Sigmoid colon (tissue), 4 donors: ENCODE measurements at regions not wholly inside any gene's neighbourhood (a gene's known extent, or its start where the extent isn't known, plus 50 kb on each side); places are given as distances from the start of the nearest gene placed in this dataset.

Experiments
- CTCF ChIP-seq, 4 experiments: fragments of 450-650 bp in 3 of 4; fragments of 200-600 bp in 1 of 4; IDR thresholded peaks; one replicate each; pipeline ENCODE4 v1.5.1; 2016 to 2019; ENCODE audit warnings: antibody characterized with exemption in 4 of 4, mild to moderate bottlenecking in 3 of 4, moderate library complexity in 2 of 4
- EP300 ChIP-seq, 4 donors: sonication (generic); formaldehyde crosslinking; IDR thresholded peaks; one replicate each; pipeline ENCODE4 v1.6.1; 2017; ENCODE audit warnings: antibody characterized with exemption in 4 of 4
- POLR2A ChIP-seq, 2 donors: fragments of 450-650 bp; IDR thresholded peaks; one replicate each; pipeline ENCODE4 v1.6.1; 2016; ENCODE audit warnings: antibody characterized with exemption in 2 of 2, mild to moderate bottlenecking in 2 of 2, moderate library complexity in 2 of 2
- POLR2AphosphoS5 ChIP-seq, 4 donors: sonication (generic); formaldehyde crosslinking; IDR thresholded peaks; one replicate each; pipeline ENCODE4 v1.6.1; 2017; ENCODE audit warnings: antibody characterized with exemption in 4 of 4

- TF ChIP-seq CTCF (IDR thresholded peaks at IDR 0.05) (no peak), POLR2A (IDR thresholded peaks at IDR 0.05) (no peak), EP300 (IDR thresholded peaks at IDR 0.05) (no peak), POLR2AphosphoS5 (IDR thresholded peaks at IDR 0.05) (no peak)
These were observed 1481.5 kb downstream of the OTOL1 start for GRCh38 chr3:162978136-162978535.
